OCI-M1 (cell line): ENCODE measurements at regions not wholly inside any gene's neighbourhood (a gene's known extent, or its start where the extent isn't known, plus 50 kb on each side); places are given as distances from the start of the nearest gene placed in this dataset.
"Not testable (repeated sequence)": the region's sequence is repeated elsewhere in the genome, so short reads cannot be mapped to it uniquely, and the experiment has no call there.

ENCODE experiments used
- DNase-seq: peaks from one replicate; lab custom pipeline; 2025; lab: John Stamatoyannopoulos, UW

DNA sequence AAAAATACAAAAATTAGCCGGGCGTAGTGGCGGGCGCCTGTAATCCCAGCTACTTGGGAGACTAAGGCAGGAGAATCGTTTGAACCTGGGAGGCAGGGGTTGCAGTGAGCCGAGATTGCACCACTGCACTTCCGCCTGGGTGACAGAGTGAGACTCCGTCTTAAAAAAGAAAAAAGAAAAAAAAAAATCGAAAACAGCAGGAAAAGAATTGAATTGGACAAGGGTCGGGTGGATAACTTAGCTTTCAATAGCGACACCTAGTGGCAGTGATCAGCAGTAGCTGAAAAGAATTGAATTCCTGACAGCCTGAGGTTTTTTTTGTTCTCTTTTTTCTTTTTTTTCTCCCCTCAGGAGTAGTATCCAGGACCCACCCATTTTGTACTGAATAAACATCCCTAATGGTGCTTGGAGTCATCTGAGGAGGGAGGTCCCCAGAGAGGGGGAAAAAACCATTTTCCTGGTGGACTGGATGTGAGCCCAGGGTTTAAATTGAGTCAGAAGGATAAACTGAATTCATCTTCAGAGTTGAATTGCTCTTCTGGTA lies 55.1 kb downstream of the CYCS start:
- peak; percentile 79 for DNase-seq

DNA sequence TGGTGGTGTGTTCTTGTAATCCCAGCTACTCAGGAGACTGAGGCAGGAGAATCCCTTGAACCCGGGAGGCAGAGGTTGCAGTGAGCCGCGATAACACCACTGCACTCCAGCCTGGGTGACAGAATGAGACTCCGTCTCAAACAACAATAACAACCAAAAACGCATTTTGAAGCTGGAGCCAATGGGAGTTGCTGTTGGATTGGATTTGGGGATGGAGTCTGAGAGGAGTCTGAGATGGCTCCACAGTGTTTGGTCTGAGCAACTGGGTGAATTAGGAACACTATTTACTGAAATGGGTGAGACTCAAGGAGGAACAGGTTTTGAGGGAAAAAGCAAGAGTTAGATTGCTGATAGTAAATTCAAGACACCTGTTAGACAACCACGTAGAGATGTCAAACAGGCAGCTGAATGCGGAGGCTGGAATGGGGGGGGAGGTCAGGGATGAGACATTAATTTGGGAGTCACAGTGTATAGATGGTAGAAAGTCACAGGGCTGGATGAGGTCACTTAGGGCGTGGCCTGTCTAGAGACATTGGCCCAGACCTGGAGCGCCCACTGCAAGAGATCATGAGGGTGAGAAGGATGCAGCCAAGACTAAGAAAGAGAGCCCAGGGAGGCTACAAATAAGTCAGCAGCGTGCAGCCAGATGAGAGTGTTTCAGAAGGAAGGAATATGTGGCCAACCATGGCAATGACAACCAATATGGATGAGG lies 56.4 kb downstream of the CYCS start:
- DNase-seq: no peak

DNA sequence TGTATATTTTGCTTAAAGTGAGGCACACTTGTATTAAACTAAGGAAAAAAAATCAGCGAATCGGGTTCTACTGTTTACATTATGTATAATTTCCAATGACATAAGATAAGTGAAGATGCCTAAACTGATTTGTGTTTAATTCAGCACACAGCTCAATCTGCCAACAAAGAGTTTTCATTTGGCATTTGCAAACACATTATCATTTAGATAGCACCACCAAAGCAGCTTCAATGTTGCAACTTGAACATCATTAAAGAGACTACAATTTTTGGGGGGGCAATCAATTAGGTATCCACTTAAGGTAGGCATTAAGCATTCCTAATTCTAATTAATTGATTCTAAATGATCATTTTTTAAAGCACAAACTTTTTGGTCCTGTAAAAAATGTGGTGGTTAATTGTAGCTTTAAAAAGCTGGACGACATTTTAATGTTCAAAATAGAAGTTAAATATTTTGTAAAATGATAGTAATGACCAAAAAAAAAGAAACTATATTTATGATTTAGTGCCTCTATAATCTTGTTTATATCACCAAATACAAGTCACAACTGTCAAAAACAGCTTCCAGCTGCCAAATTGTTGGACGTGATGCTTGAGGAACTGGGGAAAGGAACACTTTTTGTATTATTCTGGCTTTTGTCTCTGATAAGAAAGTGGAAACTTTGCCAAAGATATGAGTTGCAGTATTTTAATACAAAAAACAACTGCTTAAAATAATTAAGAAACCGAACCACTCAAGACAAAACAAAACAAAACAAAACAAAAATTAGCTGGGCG lies 57.1 kb downstream of the CYCS start:
- no peak for DNase-seq

DNA sequence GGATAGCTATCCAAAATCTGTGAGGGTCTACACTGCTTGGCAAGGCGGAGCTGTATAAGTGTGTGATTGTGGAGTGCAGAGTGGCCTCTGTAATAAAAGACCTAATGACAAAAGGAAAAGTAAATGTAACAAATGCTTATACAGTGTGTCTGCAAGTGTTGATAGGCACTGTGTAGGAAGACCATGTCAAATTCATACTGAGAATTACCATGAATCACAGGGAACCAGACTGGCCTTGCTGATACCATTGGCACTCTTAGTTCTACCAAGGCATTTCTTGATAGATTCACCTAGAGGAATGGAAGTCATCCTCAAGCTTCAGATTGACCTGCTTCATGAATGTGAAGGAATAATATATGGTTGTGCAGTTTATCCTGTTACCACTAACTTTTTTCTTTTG lies 58.8 kb downstream of the CYCS start:
- DNase-seq: no peak

DNA sequence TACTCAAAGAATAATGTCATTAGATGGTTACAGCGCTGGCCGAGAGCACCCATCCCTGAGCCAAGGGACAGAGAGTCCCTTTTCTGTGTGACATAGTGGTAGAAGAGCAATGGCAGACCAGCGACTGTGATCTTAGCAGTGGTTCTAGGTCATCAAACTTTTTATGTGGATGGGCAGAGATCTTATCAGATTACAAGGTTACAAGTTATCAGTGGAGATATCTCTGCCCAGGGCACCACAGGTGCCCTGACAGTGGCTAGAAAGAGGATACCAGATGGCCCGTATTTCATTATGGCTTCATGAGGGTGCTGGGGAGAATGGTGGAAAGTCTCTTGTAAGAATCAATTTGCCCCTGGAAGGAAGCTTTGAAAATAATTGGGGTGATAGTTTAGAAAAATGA lies 62.7 kb downstream of the CYCS start:
- no peak for DNase-seq

DNA sequence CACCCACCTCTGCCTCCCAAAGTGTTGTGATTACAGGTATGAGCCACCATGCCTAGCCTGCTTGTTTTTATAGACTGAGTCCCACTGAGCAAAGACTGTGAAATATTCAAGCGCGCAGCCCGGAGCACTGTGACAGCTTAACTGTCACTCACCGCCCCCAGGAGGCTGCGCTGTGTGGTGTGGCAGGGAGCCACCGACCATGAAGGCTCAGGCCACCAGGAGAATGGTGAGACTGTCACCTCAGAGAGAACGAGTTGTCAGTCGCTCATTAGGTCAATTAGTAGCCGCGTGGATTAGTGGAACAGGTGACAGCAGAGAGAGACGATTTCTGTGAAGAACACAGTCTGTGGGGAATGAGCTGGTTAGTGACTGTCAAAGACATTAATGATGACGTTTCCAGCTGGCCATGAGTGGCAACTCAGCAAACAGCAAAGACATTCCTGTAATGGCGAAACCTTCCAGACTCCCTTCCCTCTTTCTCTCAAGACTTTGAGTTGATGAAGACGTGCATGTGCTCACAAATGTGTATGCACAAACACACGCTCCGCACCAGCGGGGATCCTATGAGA lies 64.5 kb downstream of the CYCS start:
- DNase-seq: no peak

DNA sequence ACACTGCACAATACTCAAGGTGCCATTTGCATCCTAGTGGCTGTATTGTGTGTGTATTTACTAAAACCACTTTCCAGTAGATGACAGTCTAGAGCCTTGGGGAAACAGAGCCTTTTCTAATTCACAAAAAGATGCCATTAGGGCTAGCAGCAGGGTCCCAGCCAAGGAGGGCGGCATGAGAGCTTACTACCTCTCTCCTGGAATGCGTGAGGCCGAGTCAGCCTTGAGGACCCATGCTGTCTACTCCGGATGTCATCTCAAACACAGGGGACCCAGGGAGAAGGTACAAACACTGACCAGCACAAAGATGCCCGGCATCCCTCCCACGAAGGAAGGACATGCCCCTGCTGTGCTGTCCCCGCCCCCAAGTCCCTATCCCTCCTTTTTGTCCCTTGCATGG lies 65.5 kb downstream of the CYCS start:
- DNase-seq: no peak

DNA sequence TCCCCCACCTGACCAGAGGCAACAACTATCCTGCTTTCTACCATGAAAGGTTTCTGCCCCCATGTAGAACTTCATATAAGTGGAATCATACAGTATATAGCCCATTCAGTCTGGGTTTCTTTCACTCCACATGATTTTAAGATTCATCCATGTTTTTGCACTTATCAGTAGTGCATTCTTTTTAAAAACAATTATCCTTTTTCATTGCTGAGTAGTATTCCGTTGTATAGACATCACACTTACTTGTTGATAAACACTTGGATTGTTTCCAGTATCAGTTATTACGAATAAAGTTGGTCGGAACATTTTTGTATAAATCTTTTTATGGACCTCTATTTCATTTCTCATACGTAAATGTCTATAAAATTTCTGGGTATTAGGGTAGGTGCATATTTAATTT lies 68.7 kb downstream of the CYCS start:
- DNase-seq: no peak

DNA sequence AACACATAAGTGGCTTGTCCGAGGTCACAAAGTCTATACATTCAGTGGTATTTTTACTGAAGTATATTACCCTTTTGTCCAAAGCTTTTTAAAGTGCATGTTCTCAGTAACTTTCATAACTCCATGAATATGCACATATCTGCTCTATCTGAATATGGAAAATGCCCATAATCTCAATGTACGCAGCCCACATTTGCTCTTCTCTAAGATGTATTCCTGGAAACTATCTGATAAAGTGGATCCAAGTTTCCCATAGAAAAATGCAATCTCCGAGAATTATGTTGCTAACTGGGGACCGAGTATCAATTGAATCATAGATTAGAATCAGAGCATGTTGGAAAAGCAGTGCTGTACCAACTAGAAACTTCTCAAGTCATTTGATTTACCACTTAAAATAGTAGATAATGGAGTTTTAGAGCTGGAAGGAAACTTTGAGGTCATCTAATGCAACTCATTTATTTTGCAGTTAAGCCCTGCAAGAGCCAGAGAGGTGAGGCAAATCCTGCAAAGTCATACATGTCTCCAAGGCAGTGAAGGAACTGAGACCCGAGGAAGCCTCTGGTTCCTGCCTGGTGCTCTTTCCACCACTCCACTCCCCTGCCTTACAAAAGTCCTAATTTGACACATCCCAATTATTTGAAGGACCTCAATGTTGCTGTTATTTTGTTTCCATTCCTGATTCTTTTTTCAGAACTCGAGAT lies 69.4 kb downstream of the CYCS start:
- DNase-seq: no peak

DNA sequence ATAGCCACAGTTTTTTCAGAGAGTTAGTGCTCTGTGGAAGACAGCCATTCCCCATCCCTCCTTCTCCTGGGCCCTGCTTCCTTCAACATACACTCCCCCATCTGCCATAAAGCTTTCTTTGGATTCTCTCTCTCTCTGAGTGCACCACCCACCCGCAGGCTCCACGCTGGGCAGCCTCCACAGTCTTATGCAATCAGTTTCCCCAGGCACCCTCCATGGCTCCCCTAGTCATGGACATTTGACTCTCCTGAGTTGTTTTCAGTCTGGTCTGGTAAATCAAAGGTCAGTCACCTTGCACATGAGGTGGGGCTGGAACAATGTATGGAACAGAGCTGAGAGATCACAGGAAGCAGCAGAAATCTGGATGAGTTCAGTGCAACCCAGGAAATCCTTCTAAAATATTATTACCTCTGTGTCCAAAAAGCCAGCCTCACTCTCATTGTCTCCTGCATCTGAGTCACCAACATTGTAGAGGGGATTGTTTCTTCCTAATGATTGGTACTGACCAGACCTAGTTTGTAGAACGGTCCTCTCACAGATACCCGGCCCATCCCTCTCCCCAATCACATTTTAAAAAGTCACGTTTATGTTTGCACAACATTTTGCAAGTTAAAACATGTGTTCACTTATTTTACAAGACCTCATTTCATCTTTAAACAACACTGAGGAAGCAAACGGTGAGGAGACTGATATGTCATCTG lies 70.1 kb downstream of the CYCS start:
- DNase-seq: no peak

DNA sequence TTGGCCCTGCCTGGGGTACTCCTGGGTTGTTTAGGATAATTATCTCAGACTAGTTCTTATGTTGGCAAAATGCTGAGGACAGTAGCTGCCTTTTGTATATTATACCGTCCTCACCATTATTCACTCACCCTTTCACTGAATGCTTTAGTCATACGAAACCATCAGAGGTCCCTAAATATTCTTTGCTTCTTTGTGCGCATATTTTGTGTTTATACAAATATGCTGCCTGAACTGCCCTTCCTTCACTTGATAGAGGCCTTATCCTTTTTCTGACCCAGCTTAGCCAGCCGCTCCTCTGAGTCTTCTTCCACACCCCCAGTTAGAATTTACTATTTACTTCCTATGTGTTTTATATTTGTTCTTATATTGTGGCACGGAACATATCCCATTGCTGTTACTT lies 70.2 kb upstream of the OSBPL3 start:
- DNase-seq: no peak

DNA sequence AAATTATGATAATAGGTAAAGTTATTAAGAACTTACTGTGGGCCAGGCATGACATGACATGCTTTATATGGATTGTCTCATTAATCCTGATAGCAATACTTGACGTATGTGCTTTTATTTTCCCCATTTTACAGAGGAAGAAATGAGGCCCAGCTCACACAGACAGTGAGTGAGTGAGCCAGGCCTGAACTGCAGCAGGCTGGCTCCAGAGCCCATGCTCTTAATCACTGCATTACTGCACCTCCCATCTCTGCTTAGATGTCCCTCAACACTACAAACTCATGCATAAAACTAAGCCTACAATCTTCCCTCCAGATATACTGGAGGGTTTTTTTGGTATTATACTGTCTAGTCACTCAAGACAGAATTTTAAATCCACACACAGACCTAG lies 68.5 kb upstream of the OSBPL3 start:
- DNase-seq: no peak

DNA sequence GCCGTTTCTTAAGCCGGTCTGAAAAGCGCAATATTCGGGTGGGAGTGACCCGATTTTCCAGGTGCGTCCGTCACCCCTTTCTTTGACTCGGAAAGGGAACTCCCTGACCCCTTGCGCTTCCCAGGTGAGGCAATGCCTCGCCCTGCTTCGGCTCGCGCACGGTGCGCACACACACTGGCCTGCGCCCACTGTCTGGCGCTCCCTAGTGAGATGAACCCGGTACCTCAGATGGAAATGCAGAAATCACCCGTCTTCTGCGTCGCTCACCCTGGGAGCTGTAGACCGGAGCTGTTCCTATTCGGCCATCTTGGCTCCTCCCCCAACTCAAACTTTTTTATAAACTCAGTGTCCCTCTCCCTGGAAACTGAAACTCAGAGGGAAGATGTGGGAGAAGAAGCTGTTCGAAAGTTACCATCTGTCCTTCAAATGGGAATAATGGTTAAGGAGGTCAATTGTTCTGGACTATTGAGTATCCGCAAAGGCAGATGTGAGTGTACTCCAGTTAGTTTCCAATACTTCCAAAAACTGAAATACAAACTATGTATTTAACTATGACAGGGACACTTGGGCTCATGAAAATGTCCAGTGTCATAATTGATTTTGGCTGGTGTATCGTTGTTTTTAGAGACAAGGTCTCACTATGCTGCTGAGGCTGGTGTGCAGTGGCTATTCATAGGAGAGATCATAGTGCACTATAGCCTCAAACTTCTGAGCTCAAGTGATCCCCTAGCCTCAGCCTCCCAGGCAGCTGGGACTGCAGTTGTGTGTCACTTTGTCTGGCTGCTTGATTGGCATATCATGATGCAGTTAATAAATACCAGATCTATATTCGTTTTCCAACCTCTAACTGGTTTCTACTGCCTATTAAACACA lies 67.8 kb upstream of the OSBPL3 start:
- DNase-seq: not testable (repeated sequence)

DNA sequence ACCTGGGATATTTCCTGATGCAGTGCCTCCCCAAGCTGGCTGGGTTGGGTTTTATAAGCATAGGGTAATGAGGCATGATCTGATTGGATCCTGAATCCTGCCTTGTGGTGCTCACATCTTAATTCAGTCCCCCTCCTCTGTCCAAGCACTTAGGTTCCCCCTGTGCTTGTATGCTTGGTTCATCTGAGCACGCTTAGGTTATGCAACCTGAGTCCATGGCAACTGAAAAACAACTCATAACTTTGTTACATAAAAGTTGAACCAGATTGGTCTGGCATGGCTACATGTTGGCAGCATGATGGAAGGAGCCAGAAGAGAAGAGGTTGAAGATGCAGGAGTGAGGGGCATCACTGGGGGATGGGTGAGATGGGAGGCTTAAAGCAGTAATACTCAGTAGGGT lies 57.3 kb upstream of the OSBPL3 start:
- no peak for DNase-seq

DNA sequence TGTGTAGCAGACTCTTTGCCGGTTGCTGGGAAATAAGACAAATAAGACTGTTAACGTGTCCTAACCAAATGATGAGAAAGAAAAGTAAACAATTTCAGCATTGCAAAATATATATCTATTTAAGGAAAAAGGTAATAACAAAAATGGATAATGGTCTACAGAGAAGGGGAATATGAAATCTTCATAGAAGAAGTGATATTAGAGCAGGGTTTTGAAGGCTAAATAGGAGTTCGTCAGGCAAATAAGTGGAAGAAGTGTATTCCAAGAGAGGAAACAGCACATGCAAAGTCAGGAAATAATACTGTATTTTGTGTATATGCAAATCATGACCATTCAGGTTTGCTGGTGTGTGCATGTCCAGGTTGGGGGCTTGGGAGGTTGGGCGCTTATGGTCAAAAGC lies 55.3 kb upstream of the OSBPL3 start:
- no peak for DNase-seq

DNA sequence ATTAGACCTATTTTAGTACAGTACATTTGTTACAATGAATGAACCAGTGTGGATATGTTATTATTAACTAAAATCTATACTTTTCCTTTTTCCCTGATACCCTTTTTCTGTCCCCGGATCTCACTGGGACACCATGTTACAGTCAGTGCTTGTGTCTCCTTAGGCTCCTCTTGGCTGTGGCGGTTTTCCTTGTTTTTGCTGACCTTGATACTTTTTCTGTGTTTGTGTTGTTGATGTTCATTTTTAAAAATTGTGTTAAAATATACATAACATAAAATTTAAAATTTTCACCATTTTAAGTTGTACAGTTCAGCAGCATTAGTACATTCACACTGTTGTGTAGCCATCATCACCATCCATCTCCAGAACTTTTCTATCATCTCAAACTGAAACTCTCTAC lies 54.2 kb upstream of the OSBPL3 start:
- no peak for DNase-seq

DNA sequence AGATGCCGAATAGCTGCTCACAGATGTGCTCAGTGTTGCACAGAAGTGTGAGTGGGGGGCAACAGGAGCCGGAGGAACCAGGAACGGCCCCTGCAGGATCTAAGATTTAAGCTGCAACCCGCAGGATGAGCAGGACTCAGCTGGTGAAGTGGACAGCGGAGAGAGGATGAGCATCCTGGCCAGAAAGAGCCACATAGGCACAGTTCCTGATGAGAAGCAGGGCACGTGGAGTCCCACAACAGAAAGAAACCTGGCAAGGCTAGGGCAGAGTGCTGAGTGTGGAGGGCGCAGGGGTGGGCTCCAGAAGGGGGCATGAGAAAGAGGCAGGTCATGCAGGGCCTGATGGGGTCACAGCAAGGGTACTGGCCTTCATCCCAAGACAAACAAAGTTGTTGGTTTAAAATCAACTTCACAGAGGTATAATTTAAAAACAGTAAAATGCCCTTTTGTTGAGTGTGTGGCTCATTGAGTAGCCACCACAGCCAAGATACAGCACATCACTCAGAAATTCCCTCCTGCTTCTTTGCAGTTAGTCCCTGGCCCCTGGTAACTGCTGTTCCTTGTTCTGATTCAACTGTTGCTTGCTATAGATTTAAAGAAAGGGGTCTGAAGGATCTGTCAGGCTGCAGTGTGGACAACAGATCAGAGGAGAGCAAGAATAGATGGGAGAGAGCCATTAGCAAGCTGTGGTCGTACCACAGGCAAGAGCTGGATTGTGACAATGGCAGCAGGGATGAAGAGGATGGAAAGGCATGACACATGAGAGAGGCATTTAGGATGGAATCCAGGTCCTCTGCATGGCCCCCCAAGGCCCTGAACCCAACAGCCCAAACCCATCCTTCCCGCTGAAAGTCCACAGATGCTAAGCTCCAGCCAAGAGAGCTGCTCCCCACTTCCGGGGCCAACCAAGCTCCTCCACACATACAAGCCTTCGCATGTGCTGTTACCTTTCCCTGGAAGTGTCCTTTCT lies 53.1 kb upstream of the OSBPL3 start:
- no peak for DNase-seq

DNA sequence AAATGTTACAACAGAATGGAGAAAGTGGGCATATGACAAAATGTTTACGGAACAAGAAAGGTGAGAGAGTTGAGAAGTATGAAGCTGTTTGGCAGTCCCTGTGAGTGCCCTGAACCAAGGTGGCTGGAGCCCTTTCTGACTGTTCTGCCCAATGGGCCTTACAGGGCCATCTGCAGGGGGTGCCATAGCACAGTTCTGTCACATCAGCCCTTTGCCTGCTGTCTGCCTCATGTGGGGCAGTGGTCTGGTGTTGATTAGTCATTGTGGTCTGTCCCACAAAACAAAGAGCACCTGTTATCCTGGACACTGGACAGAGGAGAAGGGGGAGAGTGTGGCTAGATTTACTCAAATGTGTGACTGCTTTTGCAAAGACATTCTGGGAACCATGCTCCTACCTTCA lies 51.5 kb upstream of the OSBPL3 start:
- no peak for DNase-seq

DNA sequence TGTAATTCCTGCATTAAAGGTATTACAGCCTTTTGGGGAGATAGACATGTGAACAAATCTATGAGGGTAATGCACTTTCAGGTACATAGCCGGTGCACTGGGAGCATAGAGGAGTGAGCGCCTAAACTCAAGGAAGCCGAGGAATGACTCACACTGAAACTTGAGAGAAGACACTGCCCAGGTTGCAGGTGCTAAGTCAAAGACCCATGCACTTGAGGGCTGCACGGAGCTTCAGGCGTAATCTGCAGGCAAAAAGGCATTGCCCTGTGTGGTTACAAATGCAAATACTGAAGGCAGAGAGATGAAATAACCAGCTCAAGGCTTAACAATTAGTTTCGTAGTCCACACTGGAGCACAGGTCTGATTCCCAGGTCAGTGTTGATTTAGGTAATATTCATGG lies 51.0 kb upstream of the OSBPL3 start:
- DNase-seq: no peak
